Upper lobe of left lung (tissue), 4 donors: ENCODE measurements at regions not wholly inside any gene's neighbourhood (a gene's known extent, or its start where the extent isn't known, plus 50 kb on each side); places are given as distances from the start of the nearest gene placed in this dataset.

Source experiments
- EP300 ChIP-seq, 4 donors: sonication (generic); formaldehyde crosslinking; IDR thresholded peaks; one replicate each; pipeline ENCODE4 v1.5.1; 2017; ENCODE audit warnings: antibody characterized with exemption in 4 of 4, control low read depth in 2 of 4
- POLR2A ChIP-seq, 4 donors: fragments of 450-650 bp; IDR thresholded peaks; one replicate each; pipeline ENCODE4 v1.5.1; 2016 to 2017; ENCODE audit warnings: antibody characterized with exemption in 4 of 4, mild to moderate bottlenecking in 2 of 4
- POLR2AphosphoS5 ChIP-seq, 2 donors: sonication (generic); formaldehyde crosslinking; IDR thresholded peaks; one replicate each; pipeline ENCODE4 v1.5.1; 2017; ENCODE audit warnings: antibody characterized with exemption in 2 of 2
- TF ChIP-seq, protein P1 (sequence below), 6 experiments: fragments of 450-650 bp in 4 of 6; fragments of 200-600 bp in 2 of 6; sonication (generic) in 2 of 6; IDR thresholded peaks; one replicate each; pipeline ENCODE4 v1.5.1; 2016 to 2019; ENCODE audit warnings: antibody characterized with exemption in 6 of 6

DNA sequence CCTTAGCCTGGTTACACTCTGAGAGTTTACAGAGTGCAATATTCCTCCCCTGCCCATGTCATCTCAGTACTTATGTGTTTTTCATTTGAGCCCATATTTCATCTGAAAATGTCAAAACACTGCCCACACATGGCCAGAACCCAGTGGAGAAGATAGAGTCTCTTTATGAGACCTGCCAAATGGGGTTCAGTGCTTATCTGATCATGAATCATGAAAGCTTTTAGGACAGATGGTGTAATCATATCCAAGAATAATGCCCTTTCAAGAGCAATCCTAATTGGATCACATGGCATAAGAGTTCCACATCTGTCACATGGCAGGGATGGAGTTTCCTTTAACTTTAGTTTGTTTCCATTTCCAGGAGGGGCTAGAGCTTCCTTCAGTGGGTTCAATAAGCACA is 77.2 kb upstream of the AGBL1 start:
- TF ChIP-seq POLR2AphosphoS5 (IDR thresholded peaks at IDR 0.05) (no peak), POLR2A (IDR thresholded peaks at IDR 0.05) (no peak), EP300 (IDR thresholded peaks at IDR 0.05) (no peak)
- TF ChIP-seq, protein P1, sequence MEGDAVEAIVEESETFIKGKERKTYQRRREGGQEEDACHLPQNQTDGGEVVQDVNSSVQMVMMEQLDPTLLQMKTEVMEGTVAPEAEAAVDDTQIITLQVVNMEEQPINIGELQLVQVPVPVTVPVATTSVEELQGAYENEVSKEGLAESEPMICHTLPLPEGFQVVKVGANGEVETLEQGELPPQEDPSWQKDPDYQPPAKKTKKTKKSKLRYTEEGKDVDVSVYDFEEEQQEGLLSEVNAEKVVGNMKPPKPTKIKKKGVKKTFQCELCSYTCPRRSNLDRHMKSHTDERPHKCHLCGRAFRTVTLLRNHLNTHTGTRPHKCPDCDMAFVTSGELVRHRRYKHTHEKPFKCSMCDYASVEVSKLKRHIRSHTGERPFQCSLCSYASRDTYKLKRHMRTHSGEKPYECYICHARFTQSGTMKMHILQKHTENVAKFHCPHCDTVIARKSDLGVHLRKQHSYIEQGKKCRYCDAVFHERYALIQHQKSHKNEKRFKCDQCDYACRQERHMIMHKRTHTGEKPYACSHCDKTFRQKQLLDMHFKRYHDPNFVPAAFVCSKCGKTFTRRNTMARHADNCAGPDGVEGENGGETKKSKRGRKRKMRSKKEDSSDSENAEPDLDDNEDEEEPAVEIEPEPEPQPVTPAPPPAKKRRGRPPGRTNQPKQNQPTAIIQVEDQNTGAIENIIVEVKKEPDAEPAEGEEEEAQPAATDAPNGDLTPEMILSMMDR (IDR thresholded peaks at IDR 0.05) = no peak
